Activated T-cell treated with anti-CD3 and anti-CD28 coated beads, Interleukin-2, amount 50 U/mL, for 1 hour (primary cell): ENCODE measurements at regions not wholly inside any gene's neighbourhood (a gene's known extent, or its start where the extent isn't known, plus 50 kb on each side); places are given as distances from the start of the nearest gene placed in this dataset.
"Not testable (repeated sequence)": the region's sequence is repeated elsewhere in the genome, so short reads cannot be mapped to it uniquely, and the experiment has no call there.

Experiments used
- DNase-seq: peaks from one replicate; pipeline ENCODE4 v3.0.0-alpha.2; 2020

DNA sequence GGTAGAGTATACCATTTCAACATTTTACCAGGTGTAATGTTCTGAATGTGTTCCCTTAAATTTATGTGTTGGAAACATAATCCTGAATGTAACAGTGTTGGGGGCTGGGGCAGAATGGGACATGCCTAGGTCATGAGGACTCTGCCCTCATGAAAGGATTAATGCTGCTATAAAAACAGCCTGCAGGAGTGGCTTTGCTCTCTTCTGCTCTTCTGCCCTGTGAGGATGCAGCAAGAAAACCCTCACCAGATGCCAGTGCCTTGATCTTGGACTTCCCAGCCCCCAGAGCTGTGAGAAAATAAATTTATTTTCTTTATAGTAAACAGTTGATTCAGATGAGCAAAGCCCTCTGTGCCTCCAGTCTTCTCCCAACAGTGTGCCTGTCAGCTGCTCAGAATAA, 326.0 kb upstream of the ONECUT1 start:
- DNase-seq = no peak

DNA sequence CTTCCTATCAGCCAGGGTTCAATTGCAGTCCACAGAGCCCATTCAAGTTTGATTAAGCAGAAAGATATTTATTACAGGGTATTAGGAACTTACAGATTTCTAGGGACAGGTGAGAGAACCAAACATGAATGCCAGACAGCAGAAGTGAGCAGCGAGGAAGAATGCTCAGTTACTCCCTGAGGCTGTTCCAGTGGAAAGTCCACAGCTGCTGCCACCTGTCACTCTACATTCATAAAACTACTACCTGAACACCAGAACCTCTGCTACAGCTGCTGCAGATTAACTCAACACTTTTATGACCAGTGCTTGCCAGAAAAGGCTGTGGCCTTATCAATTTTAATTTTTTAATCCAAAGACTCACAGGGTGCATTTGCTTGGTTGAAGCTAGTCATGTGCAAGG, 325.4 kb upstream of the ONECUT1 start:
- no peak for DNase-seq

DNA sequence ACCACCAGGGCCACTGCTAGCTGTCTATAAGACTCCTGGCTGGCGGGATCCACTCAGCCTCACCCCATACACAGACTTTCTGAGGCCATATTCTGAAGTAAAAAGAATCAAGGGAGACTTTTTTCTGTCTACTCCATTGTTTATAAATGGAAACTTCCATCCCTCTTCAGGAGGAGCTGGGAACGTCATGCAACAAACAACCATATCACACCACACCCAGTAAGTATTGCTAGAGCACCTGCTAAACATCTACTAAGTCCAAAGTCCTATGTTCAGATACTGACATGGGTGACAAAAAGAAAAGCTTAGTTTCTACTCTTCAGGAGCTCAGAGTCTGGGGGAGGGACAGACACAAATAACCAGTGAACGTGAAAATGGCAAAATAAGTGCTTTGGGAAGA, 324.8 kb upstream of the ONECUT1 start:
- no peak for DNase-seq

DNA sequence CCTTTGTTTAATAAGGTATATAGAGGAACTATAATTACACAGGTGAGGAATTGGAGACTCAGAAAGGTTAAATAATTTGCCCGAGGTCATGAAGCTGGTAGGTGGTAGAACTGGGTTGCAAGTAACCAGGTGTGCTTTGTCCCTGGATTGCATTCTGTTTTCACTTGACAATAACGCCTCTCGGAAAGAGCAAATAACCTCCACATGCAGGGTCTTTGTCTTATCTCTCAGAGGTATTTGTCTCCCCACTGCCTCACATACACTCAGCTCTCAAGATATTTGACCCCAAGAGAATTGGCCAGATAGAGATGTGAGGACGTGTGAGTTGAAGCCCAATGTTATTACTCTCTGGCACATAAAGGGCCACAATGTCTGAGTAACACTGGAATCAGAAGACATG, 320.9 kb upstream of the ONECUT1 start:
- DNase-seq = no peak

DNA sequence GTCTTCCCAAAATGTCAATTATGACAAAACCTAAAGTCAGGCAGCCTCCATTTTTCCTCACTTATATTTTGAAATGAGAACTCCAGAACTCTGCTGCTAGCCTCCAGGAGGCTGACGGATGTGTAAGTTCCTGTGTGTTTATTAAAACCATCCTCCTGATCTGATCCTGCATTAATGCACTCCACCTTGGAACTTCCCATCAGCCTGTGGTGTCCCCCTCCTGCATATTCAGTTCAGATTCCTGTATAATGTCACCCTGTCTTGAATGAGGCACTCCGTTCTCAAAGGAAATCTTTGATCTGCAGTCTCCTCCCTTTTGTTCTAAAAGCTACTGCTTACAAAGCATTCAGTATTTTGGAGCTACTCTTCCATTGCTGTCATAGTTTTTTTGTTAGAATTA, 318.2 kb upstream of the ONECUT1 start:
- DNase-seq = no peak

DNA sequence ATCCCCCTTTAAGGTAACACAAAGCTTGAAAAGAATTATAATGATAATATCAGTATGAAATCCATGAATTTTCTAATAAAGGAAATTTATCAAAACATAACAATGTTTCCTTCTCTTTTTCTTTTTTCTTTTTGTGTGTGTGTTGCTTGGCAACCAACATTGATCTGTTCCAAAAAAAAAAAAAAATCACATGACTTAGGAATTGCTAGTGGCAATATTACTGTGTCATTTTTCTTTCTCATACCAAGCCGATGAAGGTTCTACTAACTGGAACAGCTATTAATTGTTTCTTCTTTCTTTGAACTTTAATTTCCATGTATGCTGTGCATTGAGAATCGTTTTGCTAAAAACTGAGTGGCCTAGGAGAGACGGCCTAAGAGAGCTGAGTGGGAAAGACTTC, 317.7 kb upstream of the ONECUT1 start:
- no peak for DNase-seq

DNA sequence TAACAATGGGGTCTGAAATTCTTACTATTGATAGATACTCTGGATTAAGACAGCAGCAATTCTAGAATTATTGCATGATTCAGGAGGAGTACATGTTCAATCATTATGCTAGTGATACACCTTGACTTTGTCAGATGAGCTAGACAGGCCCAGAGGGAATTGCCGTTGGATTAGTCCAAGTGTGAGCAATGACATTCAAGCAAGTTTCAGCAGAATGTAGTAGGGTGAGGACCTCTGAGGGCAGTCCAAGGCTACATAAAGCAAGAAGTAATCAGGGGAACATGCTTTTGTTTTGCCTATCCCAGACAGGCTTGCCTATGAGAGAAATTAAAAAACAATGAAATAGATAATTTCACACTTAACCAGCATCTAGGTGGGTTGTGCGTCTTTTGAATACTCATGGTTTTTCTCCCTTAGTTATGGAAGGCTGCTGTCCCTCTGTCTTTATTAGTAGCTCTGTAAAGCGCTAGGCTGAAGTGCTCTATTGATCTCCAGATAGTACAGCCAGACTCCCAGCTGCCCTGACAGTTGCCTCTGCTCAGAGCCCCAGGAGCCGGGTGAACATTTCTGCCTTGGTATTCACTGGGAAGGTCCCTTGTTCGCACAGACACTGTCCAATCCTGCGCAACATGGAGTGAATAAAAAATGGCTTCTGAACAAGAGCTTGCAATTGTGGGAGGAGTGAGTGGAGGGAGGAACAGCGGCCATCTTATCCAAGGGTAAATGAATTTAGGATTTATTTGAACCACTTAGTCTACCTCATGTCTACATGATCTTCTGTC, 316.6 kb upstream of the ONECUT1 start:
- no peak for DNase-seq

DNA sequence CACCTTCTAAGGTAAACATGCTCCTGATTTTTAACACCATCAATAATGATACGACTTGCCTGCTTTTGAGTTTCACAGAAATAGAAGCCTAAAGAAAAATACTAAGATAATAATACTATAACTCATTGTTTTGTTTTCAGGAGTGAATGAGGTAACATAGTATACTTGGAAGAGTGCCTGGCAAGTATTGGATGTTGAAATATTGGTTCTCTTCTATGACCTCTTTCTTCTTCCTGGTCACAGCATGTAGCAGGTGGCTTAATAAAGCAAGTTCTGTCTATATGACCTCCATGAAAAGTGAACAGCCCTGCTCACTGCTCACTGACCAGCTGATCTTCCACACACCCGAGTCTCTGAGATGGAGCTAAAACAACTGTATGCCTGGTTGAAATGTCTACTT, 312.3 kb upstream of the ONECUT1 start:
- DNase-seq = no peak

DNA sequence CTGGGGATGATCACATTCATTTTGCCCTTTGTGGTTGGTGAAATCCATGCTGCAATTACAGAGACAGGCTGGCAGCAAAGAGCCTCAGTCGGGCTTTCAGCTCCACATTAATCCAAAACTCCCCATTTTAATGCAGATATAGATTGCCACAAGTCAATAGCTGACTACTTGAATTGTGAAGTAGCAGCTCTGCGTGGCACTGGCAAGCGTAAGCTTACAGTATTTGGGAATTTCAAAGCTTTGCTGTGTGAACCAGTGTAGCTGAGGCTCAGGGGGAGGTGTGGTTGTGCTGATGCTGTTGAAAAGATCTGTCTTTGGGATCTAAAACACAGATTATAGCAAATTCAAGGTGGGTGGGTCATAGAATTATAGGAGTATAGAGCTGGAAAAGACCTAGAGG, 290.3 kb upstream of the ONECUT1 start:
- DNase-seq = no peak

DNA sequence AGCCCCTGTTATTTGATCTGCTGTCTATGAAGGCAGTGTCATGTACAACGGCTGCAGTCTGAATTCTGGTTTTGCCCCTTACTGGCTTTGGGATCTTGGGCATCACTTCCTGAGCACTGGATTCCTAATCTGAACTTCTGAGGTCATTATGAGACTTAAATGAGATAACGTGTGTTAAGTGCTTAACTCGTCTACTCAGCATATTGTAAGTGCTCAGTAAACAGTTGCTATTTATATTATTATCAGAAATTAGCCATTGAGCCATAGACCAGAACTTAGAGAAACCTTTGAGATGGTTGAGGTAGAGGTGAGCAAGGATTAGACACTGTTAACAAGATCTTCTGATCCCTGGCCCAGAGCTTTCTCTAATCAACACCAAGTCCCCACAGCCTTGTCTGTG, 284.1 kb upstream of the ONECUT1 start:
- DNase-seq = no peak

DNA sequence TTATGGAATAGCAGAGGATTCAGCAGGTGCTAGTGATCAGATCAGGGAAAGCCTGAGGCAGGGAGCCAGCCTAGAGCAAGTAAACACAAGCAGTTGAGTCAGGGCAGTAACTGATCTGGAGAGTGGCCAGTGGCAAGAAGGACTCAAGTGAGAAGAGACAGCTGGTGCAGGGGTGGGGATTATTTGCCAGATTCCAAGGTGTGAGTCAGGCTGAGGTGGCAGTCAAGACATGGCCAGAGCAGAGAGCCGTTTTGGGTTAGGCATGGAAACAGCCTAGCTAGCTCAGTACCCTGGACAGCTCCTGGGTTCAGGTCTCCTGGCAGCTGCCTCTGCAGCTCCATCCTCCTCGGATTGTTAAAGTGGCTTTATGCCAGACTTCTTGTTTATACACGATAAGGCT, 281.9 kb upstream of the ONECUT1 start:
- peak; percentile 13 for DNase-seq

DNA sequence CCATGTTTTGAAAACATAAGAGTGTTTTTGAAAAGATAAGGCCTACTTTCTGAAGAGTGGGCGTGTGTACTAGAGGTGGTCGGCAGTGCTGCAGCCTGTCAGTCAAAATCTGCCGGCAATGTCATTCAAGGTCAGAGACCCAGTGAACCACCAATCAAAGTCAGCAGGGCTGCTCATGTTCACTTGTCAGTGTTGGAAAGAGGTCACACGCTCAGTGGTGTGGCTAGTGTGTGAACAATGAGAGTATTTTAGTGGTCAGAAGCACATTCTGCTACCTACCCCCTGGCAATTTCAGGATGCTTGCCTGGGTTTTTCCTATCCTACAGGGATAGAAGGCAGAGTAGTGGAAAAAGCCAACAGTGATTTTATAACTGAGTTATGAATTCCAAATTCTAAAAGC, 278.5 kb upstream of the ONECUT1 start:
- no peak for DNase-seq

DNA sequence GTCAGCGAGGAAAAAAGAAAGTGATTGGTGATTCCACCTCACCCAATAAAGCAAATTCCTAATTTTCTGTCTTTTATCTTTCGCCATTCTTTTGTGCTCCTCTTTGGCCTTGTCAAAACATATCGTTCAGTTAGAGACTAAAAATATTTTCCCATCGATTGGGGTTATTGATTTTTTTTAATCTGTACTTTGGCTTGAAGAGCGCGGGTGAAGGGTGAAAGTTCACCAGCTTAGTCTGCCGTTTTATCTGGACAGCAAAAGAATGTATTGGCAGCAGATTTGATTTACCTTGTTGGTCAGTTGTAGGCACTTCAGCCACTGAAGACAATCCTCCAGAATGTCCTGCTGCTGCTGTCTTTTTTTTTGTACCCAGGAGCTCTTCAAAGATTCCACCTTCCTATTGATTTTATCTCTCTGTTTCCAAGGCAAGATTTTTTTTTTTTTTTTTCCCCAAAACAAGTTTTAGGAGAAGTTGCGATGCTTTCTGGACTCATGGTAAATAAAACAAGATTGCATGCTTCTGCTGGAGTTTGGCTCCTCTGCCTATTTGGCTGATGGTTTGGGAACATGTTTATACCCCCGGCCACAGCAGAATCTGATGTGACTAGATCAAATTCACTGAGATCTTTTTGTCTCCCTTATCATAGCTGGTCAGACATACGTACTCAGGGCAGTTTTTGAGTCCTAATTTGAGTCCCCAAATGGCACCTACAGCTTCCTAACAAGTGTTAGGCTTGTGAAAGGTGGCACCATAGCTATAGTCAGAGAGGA, 269.3 kb upstream of the ONECUT1 start:
- DNase-seq = no peak

DNA sequence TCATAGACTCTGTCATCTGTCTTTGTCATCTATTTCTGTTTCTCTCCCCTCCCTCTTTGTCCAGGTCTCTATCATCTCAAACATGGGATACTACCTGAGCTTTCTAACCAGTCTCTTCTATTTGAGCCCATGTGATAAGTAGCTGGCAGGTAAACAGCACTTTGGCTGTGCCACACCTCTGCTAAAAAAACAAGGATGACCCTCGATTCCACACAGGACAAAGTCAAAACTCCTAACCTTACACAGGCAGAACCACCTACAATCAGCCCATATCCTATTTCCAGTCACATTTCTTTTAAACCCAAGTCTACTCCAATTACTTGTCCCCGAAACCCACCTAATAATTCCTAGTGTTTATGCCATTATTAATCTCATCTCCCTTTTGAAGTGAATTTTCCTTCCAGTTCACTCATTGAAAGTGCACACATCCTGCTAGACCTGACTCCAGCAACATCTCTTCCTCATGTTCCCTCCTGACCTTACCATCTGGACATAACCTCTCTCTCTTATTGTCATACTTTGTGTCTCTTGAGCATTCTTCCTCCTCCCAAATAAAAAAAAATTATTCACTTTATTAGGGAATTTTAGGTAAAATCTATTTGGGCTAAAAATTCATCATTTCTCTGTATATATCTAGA, 256.1 kb upstream of the ONECUT1 start:
- DNase-seq = no peak

DNA sequence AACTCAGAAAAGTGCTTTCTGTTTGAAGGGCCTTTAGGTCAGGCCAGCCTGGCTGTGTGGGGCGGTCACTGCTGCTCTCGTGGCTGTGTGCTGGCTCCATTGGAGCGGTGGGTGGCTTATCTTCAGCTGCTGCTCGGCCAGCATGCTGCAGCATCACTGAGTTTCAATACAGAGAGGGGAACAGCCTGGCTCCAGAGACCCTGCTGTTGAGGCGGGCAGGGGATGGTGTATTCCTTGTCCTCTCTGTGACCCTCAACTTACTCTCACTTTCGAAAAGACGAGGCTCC, 248.5 kb upstream of the ONECUT1 start:
- no peak for DNase-seq

DNA sequence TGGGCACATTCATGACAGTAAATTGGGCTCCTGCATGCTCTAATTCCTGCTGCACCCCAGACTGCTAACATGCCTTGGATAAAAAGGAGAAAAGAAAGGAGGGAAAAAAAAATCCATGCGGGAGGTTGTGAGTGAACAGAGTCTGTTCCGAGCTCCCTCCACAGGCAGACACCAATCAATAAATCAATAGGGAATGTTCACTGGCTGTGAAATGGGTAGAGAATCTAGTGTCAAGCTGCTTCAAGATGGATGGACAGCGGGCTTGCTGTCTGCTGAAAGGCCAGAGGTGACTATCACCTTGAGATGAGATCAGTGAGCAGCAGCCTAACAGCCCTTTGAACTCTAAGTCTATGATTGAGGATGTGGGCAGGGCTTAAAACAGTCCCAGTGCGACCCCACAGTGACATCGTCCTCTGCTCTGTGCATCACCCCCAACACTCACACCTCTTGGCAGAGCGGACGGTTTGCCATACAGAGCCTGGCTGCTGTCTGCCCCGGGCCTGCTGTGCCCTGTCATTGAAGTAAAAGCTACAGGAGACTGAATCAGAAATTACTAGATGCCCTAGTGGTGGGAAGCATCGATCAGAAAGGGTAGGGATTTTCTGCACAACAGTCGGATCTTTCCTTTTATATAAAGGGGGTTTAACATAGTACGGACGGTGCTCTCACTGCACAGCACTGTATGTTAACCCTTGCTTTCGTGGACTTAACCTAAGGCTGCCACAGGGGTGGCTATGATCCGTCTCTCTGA, 247.9 kb upstream of the ONECUT1 start:
- no peak for DNase-seq

DNA sequence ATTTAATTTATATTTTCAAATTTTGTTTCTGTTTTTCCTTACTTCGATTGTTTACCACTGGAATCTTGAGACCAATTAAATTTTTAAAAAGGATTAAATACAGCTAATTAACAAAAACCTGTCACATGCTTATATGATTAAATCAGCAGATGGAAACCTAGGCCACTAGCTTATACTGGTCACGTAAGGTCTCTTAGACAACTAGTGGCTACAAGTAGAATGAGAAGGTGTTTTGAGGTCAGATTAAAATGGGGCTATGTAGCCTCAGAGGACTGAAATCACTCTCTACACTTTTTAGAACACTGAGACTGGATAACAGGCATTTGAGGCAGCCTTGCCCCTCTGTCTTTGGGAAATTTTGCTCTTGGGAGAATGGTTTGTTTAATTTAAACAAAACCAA, 246.5 kb upstream of the ONECUT1 start:
- DNase-seq = no peak

DNA sequence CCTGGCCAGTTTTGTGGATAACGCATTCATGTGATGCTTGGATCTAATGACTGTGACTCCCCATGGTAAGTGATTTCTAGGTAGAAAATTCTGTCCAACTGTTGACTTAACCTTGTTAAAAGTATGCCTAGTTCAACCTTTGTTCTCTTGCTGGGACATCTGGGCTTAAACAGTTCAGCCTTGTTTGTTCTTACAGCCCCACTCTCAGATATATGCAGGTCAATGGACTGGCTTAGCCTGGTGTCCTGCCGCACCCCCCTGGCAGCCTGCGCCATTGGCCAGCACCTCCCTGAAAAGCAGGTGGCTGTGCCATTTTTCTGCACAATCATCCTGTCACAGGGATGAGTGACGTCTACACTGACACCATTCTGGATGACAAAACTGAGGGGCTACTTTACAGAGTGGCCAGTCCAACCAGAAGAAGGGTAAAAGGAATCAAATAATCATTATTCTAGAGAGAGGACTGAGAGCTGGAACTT, 244.7 kb upstream of the ONECUT1 start:
- no peak for DNase-seq

DNA sequence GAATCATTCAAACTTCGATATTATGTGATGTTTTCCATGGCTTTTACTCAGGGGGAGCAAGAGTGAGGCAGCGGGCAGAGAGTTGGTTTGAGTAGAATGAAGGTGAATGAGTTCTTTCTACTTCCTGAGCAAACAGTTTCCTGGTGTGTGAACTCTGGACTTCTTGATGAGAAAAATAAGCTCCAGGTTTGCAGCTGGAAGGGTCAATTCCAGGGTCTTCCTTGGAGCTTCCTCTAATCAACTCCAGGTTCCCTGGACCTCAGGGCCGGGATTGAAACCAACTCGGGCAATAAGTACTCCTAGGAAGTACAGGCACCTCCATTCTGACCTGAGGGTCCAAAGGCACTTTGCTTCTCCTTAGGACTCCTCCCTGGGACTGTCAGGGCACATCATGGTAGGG, 243.6 kb upstream of the ONECUT1 start:
- DNase-seq = no peak

DNA sequence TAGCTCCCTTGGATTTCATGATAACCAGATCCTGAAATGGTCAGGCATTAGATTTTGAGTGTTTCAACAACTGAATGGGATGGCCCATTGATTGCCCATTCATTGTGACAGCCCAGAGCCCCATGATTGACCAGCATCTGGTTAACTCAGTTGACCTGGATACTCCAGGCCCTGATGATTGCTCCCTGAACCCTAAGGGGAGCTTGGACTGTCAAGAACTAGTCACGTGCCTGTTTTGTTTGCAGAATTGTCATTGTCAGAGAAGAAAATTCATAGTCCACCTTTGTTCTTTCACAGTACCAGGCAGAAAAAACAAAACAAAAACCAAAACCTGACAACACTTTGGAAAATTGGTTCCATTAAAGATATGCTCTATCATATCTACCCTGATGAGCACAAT, 241.3 kb upstream of the ONECUT1 start:
- no peak for DNase-seq

DNA sequence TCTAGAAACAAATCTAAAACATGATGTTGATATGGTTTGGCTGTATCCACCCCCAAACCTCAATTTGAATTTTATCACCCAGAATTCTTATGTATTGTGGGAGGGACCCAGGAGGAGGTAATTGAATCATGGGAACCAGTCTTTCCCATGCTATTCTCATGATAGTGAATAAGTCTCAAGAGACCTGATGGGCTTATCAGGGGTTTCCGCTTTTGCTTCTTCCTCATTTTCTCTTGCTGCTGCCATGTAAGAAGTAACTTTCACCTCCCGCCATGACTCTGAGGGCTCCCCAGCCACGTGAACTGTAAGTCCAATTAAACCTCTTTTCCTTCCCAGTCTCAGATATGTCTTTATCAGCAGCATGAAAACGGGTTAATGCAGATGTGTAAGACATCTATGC, 232.7 kb upstream of the ONECUT1 start:
- no peak for DNase-seq

DNA sequence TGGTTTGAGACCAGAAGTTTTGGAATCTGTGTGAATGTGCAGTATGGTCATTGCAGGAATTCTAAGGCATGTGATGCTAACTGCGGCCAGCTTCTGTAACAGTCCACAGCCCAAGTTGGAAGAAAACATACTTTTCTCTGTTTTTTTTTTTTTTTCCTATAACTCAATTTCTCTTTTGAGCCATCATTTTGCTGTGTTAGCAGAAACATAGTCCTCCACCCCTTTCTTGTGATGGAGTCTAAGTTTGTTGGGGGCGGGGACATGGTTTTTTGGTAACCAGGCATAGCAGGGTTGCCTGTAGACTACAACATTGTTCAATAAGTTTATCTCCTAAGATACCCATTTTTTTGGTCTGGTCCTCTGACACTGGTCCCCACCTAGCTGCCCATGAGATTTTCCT, 223.2 kb upstream of the ONECUT1 start:
- DNase-seq = no peak

DNA sequence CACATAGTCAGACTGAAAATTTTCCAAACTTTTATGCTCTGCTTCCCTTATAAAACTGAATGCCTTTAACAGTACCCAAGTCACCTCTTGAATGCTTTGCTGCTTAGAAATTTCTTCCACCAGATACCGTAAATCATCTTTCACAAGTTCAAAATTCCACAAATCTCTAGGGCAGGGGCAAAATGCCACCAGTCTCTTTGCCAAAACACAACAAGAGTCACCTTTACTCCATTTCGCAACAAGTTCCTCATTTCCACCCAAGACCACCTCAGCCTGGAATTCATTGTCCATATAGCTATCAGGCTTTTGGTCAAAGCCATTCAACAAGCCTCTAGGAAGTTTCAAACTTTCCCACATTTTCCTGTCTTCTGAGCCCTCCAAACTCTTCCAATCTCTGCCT, 221.6 kb upstream of the ONECUT1 start:
- not testable (repeated sequence) for DNase-seq

DNA sequence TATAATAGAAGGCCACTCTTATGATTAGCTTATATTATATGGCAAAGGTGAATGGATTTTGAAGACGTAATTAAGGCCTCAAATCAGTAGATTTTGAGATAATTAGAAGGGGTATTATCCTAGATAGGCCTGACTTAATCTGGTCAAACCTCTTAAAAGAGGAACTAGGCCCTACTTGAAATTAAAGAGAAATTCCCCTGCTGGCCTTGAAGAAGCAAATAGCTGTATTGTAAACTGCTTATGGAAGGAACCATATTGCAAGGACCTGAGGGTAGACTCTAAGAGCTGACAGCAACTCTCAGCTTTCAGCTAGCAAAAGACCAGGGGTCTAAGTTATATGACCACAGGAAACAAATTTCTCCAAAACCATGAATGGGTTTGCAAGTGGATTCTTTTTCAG, 219.0 kb upstream of the ONECUT1 start:
- no peak for DNase-seq
